Neural progenitor cell (in vitro differentiated cells): ENCODE measurements at regions not wholly inside any gene's neighbourhood (a gene's known extent, or its start where the extent isn't known, plus 50 kb on each side); places are given as distances from the start of the nearest gene placed in this dataset.

Source experiments
- DNase-seq: peaks from one replicate; pipeline ENCODE4 v3.0.0-alpha.2; 2016; ENCODE audit warnings: low spot score
- H2AFZ ChIP-seq: fragments of 200-600 bp; sonication (generic); replicated peaks from 2 replicates; pipeline ENCODE4 v1.6.1; 2016; ENCODE audit warnings: antibody characterized with exemption
- H3F3A ChIP-seq: fragments of 200-600 bp; sonication (generic); 2 replicates; pipeline ENCODE4 v1.6.1; 2016; ENCODE audit warnings: antibody characterized with exemption, low read depth
- H3K27ac ChIP-seq: fragments of 200-600 bp; sonication (generic); 2 replicates; pipeline ENCODE4 v1.5.1; 2016; ENCODE audit warnings: mild to moderate bottlenecking
- H3K27me3 ChIP-seq: fragments of 200-600 bp; sonication (generic); 2 replicates; pipeline ENCODE4 v1.6.1; 2016; ENCODE audit warnings: mild to moderate bottlenecking, moderate library complexity
- H3K36me3 ChIP-seq: fragments of 200-600 bp; sonication (generic); 2 replicates; pipeline ENCODE4 v1.5.1; 2016
- H3K4me1 ChIP-seq: fragments of 200-600 bp; sonication (generic); 2 replicates; pipeline ENCODE4 v1.6.1; 2016; ENCODE audit warnings: mixed run types
- H3K4me2 ChIP-seq: fragments of 200-600 bp; sonication (generic); 2 replicates; pipeline ENCODE4 v1.6.1; 2016
- H3K4me3 ChIP-seq: fragments of 200-600 bp; sonication (generic); 2 replicates; pipeline ENCODE4 v1.5.1; 2016
- H3K79me2 ChIP-seq: fragments of 200-600 bp; sonication (generic); 2 replicates; pipeline ENCODE4 v1.6.1; 2016; ENCODE audit warnings: low read depth
- H3K9ac ChIP-seq: fragments of 200-600 bp; sonication (generic); 2 replicates; pipeline ENCODE4 v1.6.1; 2016
- H3K9me3 ChIP-seq: fragments of 200-600 bp; sonication (generic); 2 replicates; pipeline ENCODE4 v1.5.1; 2016; ENCODE audit warnings: low read depth
- H4K20me1 ChIP-seq: fragments of 200-600 bp; sonication (generic); 2 replicates; pipeline ENCODE4 v1.6.1; 2016; ENCODE audit warnings: low read depth
- H3K27ac Mint-ChIP-seq: 3 replicates; pipeline ENCODE4 v1.8.0; 2021; ENCODE audit warnings: mixed read lengths
- H3K27me3 Mint-ChIP-seq: 2 replicates; pipeline ENCODE4 v1.8.0; 2022; ENCODE audit warnings: low read depth, mild to moderate bottlenecking, inconsistent platforms, moderate library complexity, mixed read lengths; ENCODE audit not compliant: insufficient read depth
- H3K36me3 Mint-ChIP-seq: 3 replicates; pipeline ENCODE4 v1.8.0; 2021; ENCODE audit warnings: mixed read lengths
- H3K4me1 Mint-ChIP-seq: 3 replicates; pipeline ENCODE4 v1.8.0; 2021; ENCODE audit warnings: mixed read lengths
- H3K4me3 Mint-ChIP-seq: 3 replicates; pipeline ENCODE4 v1.8.0; 2021; ENCODE audit warnings: mild to moderate bottlenecking, moderate library complexity, mixed read lengths
- H3K9me3 Mint-ChIP-seq: 3 replicates; pipeline ENCODE4 v1.8.0; 2020; ENCODE audit warnings: mixed read lengths
- EZH2 ChIP-seq: fragments of 200-600 bp; sonication (generic); IDR thresholded peaks from 2 replicates; pipeline ENCODE4 v1.6.1; 2017; ENCODE audit warnings: antibody characterized with exemption, mild to moderate bottlenecking, moderate library complexity
- EZH2phosphoT487 ChIP-seq: fragments of 200-600 bp; sonication (generic); IDR thresholded peaks from 2 replicates; pipeline ENCODE4 v1.6.1; 2017; ENCODE audit warnings: antibody characterized with exemption
- TF ChIP-seq, protein P1 (sequence below): fragments of 200-600 bp; sonication (generic); IDR thresholded peaks from 2 replicates; pipeline ENCODE4 v1.5.1; 2017; ENCODE audit warnings: antibody characterized with exemption, mild to moderate bottlenecking

DNA sequence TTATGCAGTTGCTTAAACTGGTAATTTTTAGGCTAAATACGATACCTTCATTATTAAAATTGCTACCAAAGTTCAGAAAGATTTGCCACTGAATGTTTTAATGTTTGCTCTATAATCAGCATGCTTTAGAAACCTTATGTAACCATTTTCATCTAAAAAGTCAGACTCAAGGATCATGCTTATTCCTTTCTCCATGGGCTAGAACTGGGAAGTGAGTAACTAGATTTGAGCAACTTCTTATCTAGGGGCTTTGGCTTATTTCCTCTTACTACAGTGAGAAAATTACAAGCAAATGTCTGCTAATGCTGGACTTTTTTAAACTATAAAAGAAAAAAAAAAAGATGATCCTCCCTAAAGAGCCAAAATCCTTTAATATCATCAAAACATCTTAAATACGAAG lies 215.9 kb downstream of the CRPPA start:
- Histone ChIP-seq H3K9ac (no peak overlapping the region), H3F3A (no peaks in the 10 kb centered on the region), H3K4me1 (peaks cover 19% of the 10 kb centered on the region), H3K27ac (no peak overlapping the region), H4K20me1 (no peaks in the 10 kb centered on the region), H2AFZ (peak overlapping the region; percentile 6), H3K79me2 (no peaks in the 10 kb centered on the region), H3K36me3 (no peaks in the 10 kb centered on the region), H3K4me2 (peak overlapping the region; percentile 30), H3K9me3 (no peaks in the 10 kb centered on the region), H3K27me3 (no peaks in the 10 kb centered on the region), H3K4me3 (no peak overlapping the region)
- Mint-ChIP-seq H3K4me3 (no peak overlapping the region), H3K9me3 (no peaks in the 10 kb centered on the region), H3K36me3 (no peaks in the 10 kb centered on the region), H3K4me1 (no peaks in the 10 kb centered on the region), H3K27me3 (no peaks in the 10 kb centered on the region), H3K27ac (no peak overlapping the region)
- TF ChIP-seq, protein P1, sequence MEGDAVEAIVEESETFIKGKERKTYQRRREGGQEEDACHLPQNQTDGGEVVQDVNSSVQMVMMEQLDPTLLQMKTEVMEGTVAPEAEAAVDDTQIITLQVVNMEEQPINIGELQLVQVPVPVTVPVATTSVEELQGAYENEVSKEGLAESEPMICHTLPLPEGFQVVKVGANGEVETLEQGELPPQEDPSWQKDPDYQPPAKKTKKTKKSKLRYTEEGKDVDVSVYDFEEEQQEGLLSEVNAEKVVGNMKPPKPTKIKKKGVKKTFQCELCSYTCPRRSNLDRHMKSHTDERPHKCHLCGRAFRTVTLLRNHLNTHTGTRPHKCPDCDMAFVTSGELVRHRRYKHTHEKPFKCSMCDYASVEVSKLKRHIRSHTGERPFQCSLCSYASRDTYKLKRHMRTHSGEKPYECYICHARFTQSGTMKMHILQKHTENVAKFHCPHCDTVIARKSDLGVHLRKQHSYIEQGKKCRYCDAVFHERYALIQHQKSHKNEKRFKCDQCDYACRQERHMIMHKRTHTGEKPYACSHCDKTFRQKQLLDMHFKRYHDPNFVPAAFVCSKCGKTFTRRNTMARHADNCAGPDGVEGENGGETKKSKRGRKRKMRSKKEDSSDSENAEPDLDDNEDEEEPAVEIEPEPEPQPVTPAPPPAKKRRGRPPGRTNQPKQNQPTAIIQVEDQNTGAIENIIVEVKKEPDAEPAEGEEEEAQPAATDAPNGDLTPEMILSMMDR: no peak
- TF ChIP-seq EZH2phosphoT487: no peak
- DNase-seq: no peak

DNA sequence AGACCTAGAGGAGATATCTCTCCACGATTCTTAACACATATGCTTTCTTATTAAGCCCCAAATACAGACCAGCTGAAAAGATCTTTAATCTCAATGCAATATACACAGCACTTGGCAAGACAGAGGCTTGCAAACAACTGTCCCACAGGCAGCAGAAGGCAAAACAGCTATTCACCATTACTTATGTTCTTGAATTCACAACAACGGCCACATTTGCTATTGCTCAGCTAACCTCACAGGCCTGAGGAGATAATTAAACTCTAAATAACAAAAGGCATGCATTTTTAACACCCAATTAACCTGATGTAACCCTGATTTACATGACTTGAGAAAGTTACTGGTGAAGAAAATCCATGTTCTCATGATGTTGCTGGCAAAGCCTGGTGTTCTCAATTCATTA lies 216.4 kb downstream of the CRPPA start:
- no peaks in the 10 kb centered on the region for H3K9me3 Mint-ChIP-seq
- no peaks in the 10 kb centered on the region for H3K27me3 Mint-ChIP-seq
- Histone ChIP-seq H3K27ac (peak overlapping the region; percentile 18), H3K4me2 (peak overlapping the region; percentile 30), H3K4me3 (no peak overlapping the region), H3K27me3 (no peaks in the 10 kb centered on the region), H3F3A (no peaks in the 10 kb centered on the region), H3K9me3 (no peaks in the 10 kb centered on the region), H2AFZ (peak overlapping the region; percentile 6), H3K4me1 (peaks cover 19% of the 10 kb centered on the region), H3K36me3 (no peaks in the 10 kb centered on the region), H3K9ac (no peak overlapping the region), H3K79me2 (no peaks in the 10 kb centered on the region), H4K20me1 (no peaks in the 10 kb centered on the region)
- no peak overlapping the region for H3K4me3 Mint-ChIP-seq
- TF ChIP-seq EZH2phosphoT487 (no peak), EZH2 (no peak)
- TF ChIP-seq, protein P1: no peak
- H3K36me3 Mint-ChIP-seq: no peaks in the 10 kb centered on the region
- H3K27ac Mint-ChIP-seq: no peak overlapping the region
- DNase-seq: peak; percentile 56
- H3K4me1 Mint-ChIP-seq: no peaks in the 10 kb centered on the region

DNA sequence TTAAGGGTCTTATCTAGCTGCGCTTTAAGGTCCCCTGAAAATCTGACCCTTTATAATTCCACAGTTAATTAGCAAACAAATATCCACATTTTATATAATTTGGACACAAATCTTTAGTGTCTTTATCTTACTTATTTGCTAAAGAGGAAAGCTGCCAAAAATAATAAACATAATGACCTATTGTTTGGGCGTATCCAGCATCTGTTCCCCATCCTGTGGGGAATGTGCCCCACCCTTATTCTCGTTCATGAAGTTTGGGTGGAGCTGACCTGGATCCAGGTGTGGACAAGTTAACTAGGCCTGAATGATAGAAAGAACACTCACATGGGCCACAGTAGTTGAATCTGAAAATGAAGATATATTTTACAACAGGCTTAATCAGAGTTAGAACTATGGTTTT lies 218.3 kb downstream of the CRPPA start:
- Mint-ChIP-seq H3K4me1 (no peaks in the 10 kb centered on the region), H3K9me3 (no peaks in the 10 kb centered on the region), H3K27ac (no peak overlapping the region), H3K36me3 (no peaks in the 10 kb centered on the region), H3K4me3 (no peak overlapping the region), H3K27me3 (no peaks in the 10 kb centered on the region)
- H4K20me1 ChIP-seq: no peaks in the 10 kb centered on the region
- H3K4me1 ChIP-seq: peaks cover 19% of the 10 kb centered on the region
- no peak overlapping the region for H3K4me3 ChIP-seq
- no peaks in the 10 kb centered on the region for H3K36me3 ChIP-seq
- no peaks in the 10 kb centered on the region for H3F3A ChIP-seq
- H3K9ac ChIP-seq: no peak overlapping the region
- DNase-seq: no peak
- H3K9me3 ChIP-seq: no peaks in the 10 kb centered on the region
- no peak overlapping the region for H3K27ac ChIP-seq
- H3K4me2 ChIP-seq: no peak overlapping the region
- TF ChIP-seq, protein P1: no peak
- TF ChIP-seq EZH2phosphoT487 (no peak), EZH2 (no peak)
- H3K79me2 ChIP-seq: no peaks in the 10 kb centered on the region
- H2AFZ ChIP-seq: no peak overlapping the region
- H3K27me3 ChIP-seq: no peaks in the 10 kb centered on the region

DNA sequence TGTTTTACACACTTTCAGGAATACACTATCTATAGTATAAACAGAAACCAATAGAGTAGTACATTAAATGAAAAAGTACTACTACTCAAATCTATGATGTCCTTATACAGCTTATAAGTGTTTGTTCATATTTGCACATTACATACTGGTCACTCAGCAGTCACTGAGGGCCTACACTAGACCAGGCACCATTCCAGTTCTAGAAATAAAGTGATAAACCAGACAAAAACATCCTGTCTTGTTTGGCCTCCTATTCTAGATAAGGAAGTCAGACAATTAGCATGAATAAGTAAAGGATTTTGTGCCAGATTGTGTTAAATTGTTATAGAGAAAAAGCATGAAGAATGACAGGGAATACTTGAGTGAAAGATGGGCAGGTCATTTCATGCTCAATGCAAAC lies 219.0 kb downstream of the CRPPA start:
- Histone ChIP-seq H4K20me1 (no peaks in the 10 kb centered on the region), H3K27ac (no peak overlapping the region), H3K27me3 (no peaks in the 10 kb centered on the region), H3K9me3 (no peaks in the 10 kb centered on the region), H3K36me3 (no peaks in the 10 kb centered on the region), H3K9ac (no peak overlapping the region), H3K4me2 (no peak overlapping the region), H3K4me3 (no peak overlapping the region), H3K79me2 (no peaks in the 10 kb centered on the region), H3F3A (no peaks in the 10 kb centered on the region), H2AFZ (no peak overlapping the region), H3K4me1 (peaks cover 19% of the 10 kb centered on the region)
- Mint-ChIP-seq H3K36me3 (no peaks in the 10 kb centered on the region), H3K9me3 (no peaks in the 10 kb centered on the region), H3K27ac (no peak overlapping the region), H3K27me3 (no peaks in the 10 kb centered on the region), H3K4me1 (peaks cover 2% of the 10 kb centered on the region), H3K4me3 (no peak overlapping the region)
- TF ChIP-seq EZH2 (no peak), EZH2phosphoT487 (no peak)
- TF ChIP-seq, protein P1: no peak
- no peak for DNase-seq
